Keratinocyte (primary cell): ENCODE measurements at regions not wholly inside any gene's neighbourhood (a gene's known extent, or its start where the extent isn't known, plus 50 kb on each side); places are given as distances from the start of the nearest gene placed in this dataset.

Source experiments
- DNase-seq: peaks from one replicate; pipeline ENCODE4 v3.0.0-alpha.2; 2011; ENCODE audit warnings: low read depth, missing footprints, low spot score
- FAIRE-seq: peaks from 2 replicates; lab custom pipeline; 2011; peaks lifted over from hg19 to GRCh38; lab: Jason Lieb, UNC
- H2AFZ ChIP-seq: 2 replicates; pipeline ENCODE4 v1.6.0; 2012; ENCODE audit warnings: low read length, control low read depth, inconsistent platforms; ENCODE audit not compliant: control insufficient read depth
- H3K27ac ChIP-seq: 2 replicates; pipeline ENCODE4 v1.5.1; 2011; ENCODE audit warnings: low read length; ENCODE audit not compliant: control insufficient read depth, insufficient read depth
- H3K27me3 ChIP-seq: 3 replicates; pipeline ENCODE4 v1.6.0; 2011; ENCODE audit warnings: low read length; ENCODE audit not compliant: control insufficient read depth, insufficient read depth; ENCODE audit errors: extremely low read depth
- H3K36me3 ChIP-seq, 2 experiments: 2 replicates in 1 of 2; 3 replicates in 1 of 2; pipeline ENCODE4 v1.5.1; 2011; ENCODE audit warnings: low read length in 2 of 2, mild to moderate bottlenecking in 1 of 2; ENCODE audit not compliant: control insufficient read depth in 2 of 2, insufficient read depth in 2 of 2; ENCODE audit errors: extremely low read depth in 1 of 2
- H3K4me1 ChIP-seq: 3 replicates; pipeline ENCODE4 v1.5.1; 2011; ENCODE audit warnings: low read length; ENCODE audit not compliant: control insufficient read depth, insufficient read depth; ENCODE audit errors: extremely low read depth
- H3K4me2 ChIP-seq: 3 replicates; pipeline ENCODE4 v1.6.0; 2011; ENCODE audit warnings: low read depth, low read length; ENCODE audit not compliant: control insufficient read depth, insufficient read depth; ENCODE audit errors: extremely low read depth
- H3K4me3 ChIP-seq, 3 experiments: fragments of 200-600 bp in 1 of 3; sonication (generic) in 1 of 3; 2 replicates in 2 of 3; 3 replicates in 1 of 3; pipeline ENCODE4 v1.5.1; 2011 to 2016; ENCODE audit warnings: low read length in 3 of 3, mild to moderate bottlenecking in 3 of 3, control low read depth in 2 of 3, inconsistent platforms in 1 of 3, low read depth in 1 of 3, mixed read lengths in 1 of 3, mixed run types in 1 of 3, moderate library complexity in 1 of 3; ENCODE audit not compliant: control insufficient read depth in 2 of 3, insufficient read depth in 2 of 3; ENCODE audit errors: extremely low read depth in 1 of 3
- H3K79me2 ChIP-seq: 2 replicates; pipeline ENCODE4 v1.6.0; 2012; ENCODE audit warnings: low read length; ENCODE audit not compliant: control insufficient read depth, insufficient read depth
- H3K9ac ChIP-seq: 3 replicates; pipeline ENCODE4 v1.6.0; 2011; ENCODE audit warnings: low read length; ENCODE audit not compliant: control insufficient read depth, insufficient read depth; ENCODE audit errors: extremely low read depth
- H3K9me1 ChIP-seq: 3 replicates; pipeline ENCODE4 v1.6.0; 2011; ENCODE audit warnings: low read length; ENCODE audit not compliant: control insufficient read depth, insufficient read depth; ENCODE audit errors: extremely low read depth
- H3K9me3 ChIP-seq: 2 replicates; pipeline ENCODE4 v1.5.1; 2012; ENCODE audit warnings: low read depth, low read length; ENCODE audit not compliant: control insufficient read depth
- H4K20me1 ChIP-seq: 3 replicates; pipeline ENCODE4 v1.6.0; 2011; ENCODE audit warnings: low read length; ENCODE audit not compliant: control insufficient read depth, insufficient read depth; ENCODE audit errors: extremely low read depth
- CTCF ChIP-seq, 3 experiments: IDR thresholded peaks in 1 of 3; conservative IDR thresholded peaks in 1 of 3; optimal IDR thresholded peaks in 1 of 3; 2 replicates in 2 of 3; 3 replicates in 1 of 3; pipeline versions ENCODE3 to v1.5.1; 2011; ENCODE audit warnings: low read length in 3 of 3, mild to moderate bottlenecking in 3 of 3, moderate library complexity in 2 of 3, control low read depth in 1 of 3, inconsistent platforms in 1 of 3; ENCODE audit not compliant: insufficient read depth in 2 of 3; ENCODE audit errors: extremely low read depth in 1 of 3
- EZH2 ChIP-seq: IDR thresholded peaks from one replicate; pipeline ENCODE4 v1.6.1; 2012; ENCODE audit warnings: inconsistent platforms, mild to moderate bottlenecking, low read length, moderate library complexity
- dilution Hi-C: fragments of 300-500 bp; cut with MboI; formaldehyde crosslinking; loops from one replicate; pipeline ENCODE4 v1.7.0; 2020; ENCODE audit warnings: low sequenced_read_pairs; ENCODE audit not compliant: extremely low pct_ligation_motif_present

GRCh38 chr18:26686532-26686931 lies 138.2 kb upstream of the KCTD1 start:
- Histone ChIP-seq H3K4me2 (no peak overlapping the region), H3K27ac (no peak overlapping the region), H3K9ac (no peak overlapping the region), H3K9me3 (no peaks in the 10 kb centered on the region), H3K9me1 (no peaks in the 10 kb centered on the region), H3K4me3 (no peak overlapping the region), H3K27me3 (no peaks in the 10 kb centered on the region), H2AFZ (no peak overlapping the region), H3K4me1 (no peaks in the 10 kb centered on the region), H3K79me2 (no peaks in the 10 kb centered on the region), H3K36me3 (no peaks in the 10 kb centered on the region), H4K20me1 (no peaks in the 10 kb centered on the region)
- TF ChIP-seq EZH2: no peak
- TF ChIP-seq CTCF (optimal IDR thresholded peaks at IDR 0.05 in 1 of 3, IDR thresholded peaks at IDR 0.05 in 1 of 3, conservative IDR thresholded peaks at IDR 0.05 in 1 of 3; ENCODE audit: extremely low read depth in 1 of 3, insufficient read depth in 2 of 3, low read length in 3 of 3): no peak
- FAIRE-seq: no peak
- dilution Hi-C loops: no loop called here
- no peak for DNase-seq

GRCh38 chr18:26685438-26686157 lies 137.2 kb upstream of the KCTD1 start:
- Histone ChIP-seq H3K9me1 (no peaks in the 10 kb centered on the region), H3K9me3 (no peaks in the 10 kb centered on the region), H3K27me3 (no peaks in the 10 kb centered on the region), H3K4me3 (no peak overlapping the region), H3K4me1 (no peaks in the 10 kb centered on the region), H3K79me2 (no peaks in the 10 kb centered on the region), H3K27ac (no peak overlapping the region), H3K4me2 (no peak overlapping the region), H3K9ac (no peak overlapping the region), H4K20me1 (no peaks in the 10 kb centered on the region), H3K36me3 (no peaks in the 10 kb centered on the region), H2AFZ (no peak overlapping the region)
- FAIRE-seq (no peak), DNase-seq (no peak)
- TF ChIP-seq EZH2 (no peak), CTCF (optimal IDR thresholded peaks at IDR 0.05 in 1 of 3, IDR thresholded peaks at IDR 0.05 in 1 of 3, conservative IDR thresholded peaks at IDR 0.05 in 1 of 3; ENCODE audit: extremely low read depth in 1 of 3, insufficient read depth in 2 of 3, low read length in 3 of 3) (no peak)
- dilution Hi-C loops: no loop called here
